ENCODE measurements at regions not wholly inside any gene's neighbourhood (a gene's known extent, or its start where the extent isn't known, plus 50 kb on each side); places are given as distances from the start of the nearest gene placed in this dataset.

GRCh38 chr4:140243278-140243753, 89.3 kb upstream of the MAML3 start:
- no peak for TF ChIP-seq TAF1 (IDR thresholded peaks at IDR 0.05; ENCODE audit: low read depth, low read length)
- no peak for TF ChIP-seq SPI1 (IDR thresholded peaks at IDR 0.05; ENCODE audit: low read depth, low read length)
- TF ChIP-seq POLR2A (IDR thresholded peaks at IDR 0.05; ENCODE audit: low read depth, low read length), result no peak
- no peak for TF ChIP-seq POLR2AphosphoS5 (IDR thresholded peaks at IDR 0.05; ENCODE audit: low read depth, low read length)
- TF ChIP-seq PAX5 (IDR thresholded peaks at IDR 0.05; ENCODE audit: insufficient read depth, low read length, severe bottlenecking), result peak; percentile 30

Data from GM12891 (cell line).